H1 (cell line): ENCODE measurements at regions not wholly inside any gene's neighbourhood (a gene's known extent, or its start where the extent isn't known, plus 50 kb on each side); places are given as distances from the start of the nearest gene placed in this dataset.

Experiments
- CTCF ChIA-PET: fragments of 300-600 bp; sonication (Branson Sonifier 250); formaldehyde crosslinking; loops from one replicate; lab custom pipeline; 2021; ENCODE audit not compliant: partially characterized antibody; lab: Charles Lee
- POLR2A ChIA-PET: fragments of 300-600 bp; sonication (Branson Sonifier 250); formaldehyde crosslinking; loops from one replicate; lab custom pipeline; 2021; ENCODE audit warnings: inconsistent platforms; ENCODE audit not compliant: partially characterized antibody; lab: Charles Lee
- DNase-seq, 2 experiments: peaks; one replicate each; pipeline versions ENCODE4 v3.0.0 to v3.0.0-alpha.2; 2010 to 2022; ENCODE audit warnings: low spot score in 2 of 2, low read depth in 1 of 2, mixed read lengths in 1 of 2
- FAIRE-seq: peaks from 2 replicates; lab custom pipeline; 2011; peaks lifted over from hg19 to GRCh38; lab: Jason Lieb, UNC
- H2AFZ ChIP-seq: 2 replicates; pipeline ENCODE4 v1.8.1; 2012; ENCODE audit warnings: low read length, inconsistent platforms
- H2AK5ac ChIP-seq: 2 replicates; pipeline ENCODE4 v1.6.1; 2013; ENCODE audit warnings: low read depth, low read length
- H2BK120ac ChIP-seq: replicated peaks from 2 replicates; pipeline ENCODE3; 2013; ENCODE audit warnings: low read depth, low read length, inconsistent platforms
- H2BK12ac ChIP-seq: 2 replicates; pipeline ENCODE4 v1.6.1; 2013; ENCODE audit warnings: low read depth, low read length
- H2BK15ac ChIP-seq: 2 replicates; pipeline ENCODE4 v1.6.1; 2013; ENCODE audit warnings: low read length
- H2BK20ac ChIP-seq: 2 replicates; pipeline ENCODE4 v1.6.1; 2013; ENCODE audit warnings: low read length
- H2BK5ac ChIP-seq: 2 replicates; pipeline ENCODE4 v1.6.1; 2013; ENCODE audit warnings: low read depth, low read length
- H3K14ac ChIP-seq: 2 replicates; pipeline ENCODE4 v1.6.1; 2013; ENCODE audit warnings: inconsistent platforms; ENCODE audit not compliant: insufficient read length
- H3K18ac ChIP-seq: 2 replicates; pipeline ENCODE4 v1.6.1; 2013; ENCODE audit warnings: low read length; ENCODE audit errors: extremely low read depth
- H3K23ac ChIP-seq: 2 replicates; pipeline ENCODE4 v1.6.1; 2013; ENCODE audit warnings: inconsistent platforms; ENCODE audit not compliant: insufficient read length
- H3K23me2 ChIP-seq: 2 replicates; pipeline ENCODE4 v1.6.1; 2013; ENCODE audit warnings: low read depth, low read length
- H3K27ac ChIP-seq: 2 replicates; pipeline ENCODE4 v1.6.1; 2011; ENCODE audit warnings: low read depth, low read length, inconsistent platforms
- H3K27me3 ChIP-seq, 4 experiments: replicated peaks in 1 of 4; 1 replicate in 1 of 4; 2 replicates in 3 of 4; pipeline versions ENCODE4 v1.6.1 to v1.8.1; 2011 to 2013; ENCODE audit warnings: low read length in 3 of 4, mild to moderate bottlenecking in 3 of 4, inconsistent platforms in 2 of 4, mixed read lengths in 2 of 4, moderate library complexity in 1 of 4; ENCODE audit not compliant: control insufficient read depth in 3 of 4, insufficient read depth in 3 of 4; ENCODE audit errors: extremely low read depth in 1 of 4
- H3K36me3 ChIP-seq, 4 experiments: 2 replicates each; pipeline versions ENCODE4 v1.6.1 to v1.8.1; 2011 to 2013; ENCODE audit warnings: mild to moderate bottlenecking in 4 of 4, low read length in 3 of 4, moderate library complexity in 2 of 4, control low read depth in 1 of 4, inconsistent platforms in 1 of 4; ENCODE audit not compliant: insufficient read depth in 4 of 4, control insufficient read depth in 2 of 4
- H3K4ac ChIP-seq: replicated peaks from 2 replicates; pipeline ENCODE3; 2013; ENCODE audit warnings: low read length, low read depth, mixed read lengths, inconsistent platforms; ENCODE audit not compliant: insufficient read length
- H3K4me1 ChIP-seq, 4 experiments: replicated peaks in 1 of 4; 1 replicate in 1 of 4; 2 replicates in 3 of 4; pipeline versions ENCODE4 v1.6.1 to v1.8.1; 2011 to 2013; ENCODE audit warnings: low read length in 3 of 4, inconsistent platforms in 2 of 4, mixed read lengths in 1 of 4; ENCODE audit not compliant: insufficient read depth in 4 of 4, control insufficient read depth in 3 of 4
- H3K4me2 ChIP-seq, 2 experiments: 2 replicates each; pipeline versions ENCODE4 v1.6.1 to v1.8.1; 2011 to 2013; ENCODE audit warnings: low read depth in 2 of 2, low read length in 2 of 2, control low read depth in 1 of 2, inconsistent platforms in 1 of 2, mild to moderate bottlenecking in 1 of 2; ENCODE audit not compliant: insufficient read depth in 1 of 2
- H3K4me3 ChIP-seq, 4 experiments: fragments of 200-600, 300-600 bp in 1 of 4; sonication (generic), shearing (Covaris generic), sonication (Bioruptor Twin) in 1 of 4; 2 replicates each; pipeline versions ENCODE4 v1.5.1 to v1.8.1; 2011 to 2016; ENCODE audit warnings: low read length in 4 of 4, low read depth in 3 of 4, control low read depth in 2 of 4, inconsistent platforms in 2 of 4, mild to moderate bottlenecking in 2 of 4, mixed read lengths in 1 of 4, moderate library complexity in 1 of 4; ENCODE audit not compliant: insufficient read depth in 2 of 4; ENCODE audit errors: extremely low read depth in 1 of 4
- H3K56ac ChIP-seq: replicated peaks from 2 replicates; pipeline ENCODE3; 2013; ENCODE audit warnings: low read depth, mild to moderate bottlenecking, mixed read lengths, low read length, inconsistent platforms; ENCODE audit not compliant: insufficient read length
- H3K79me1 ChIP-seq: 2 replicates; pipeline ENCODE4 v1.6.1; 2013; ENCODE audit warnings: low read depth, low read length, control low read depth
- H3K79me2 ChIP-seq, 2 experiments: 2 replicates each; pipeline versions ENCODE4 v1.6.1 to v1.8.1; 2012 to 2013; ENCODE audit warnings: low read length in 2 of 2, mild to moderate bottlenecking in 2 of 2, inconsistent platforms in 1 of 2; ENCODE audit not compliant: insufficient read depth in 2 of 2, control insufficient read depth in 1 of 2
- H3K9ac ChIP-seq, 4 experiments: replicated peaks in 1 of 4; 1 replicate in 1 of 4; 2 replicates in 3 of 4; pipeline versions ENCODE4 v1.6.1 to v1.8.1; 2011 to 2013; ENCODE audit warnings: low read depth in 3 of 4, low read length in 3 of 4, control low read depth in 2 of 4, mild to moderate bottlenecking in 2 of 4, moderate library complexity in 2 of 4, inconsistent platforms in 1 of 4; ENCODE audit errors: extremely low read depth in 1 of 4
- H3K9me3 ChIP-seq, 2 experiments: 2 replicates each; pipeline versions ENCODE4 v1.6.1 to v1.8.1; 2012 to 2013; ENCODE audit warnings: mild to moderate bottlenecking in 2 of 2, moderate library complexity in 2 of 2, control low read depth in 1 of 2, inconsistent platforms in 1 of 2, low read depth in 1 of 2, low read length in 1 of 2, mixed read lengths in 1 of 2; ENCODE audit not compliant: insufficient read depth in 2 of 2
- H4K20me1 ChIP-seq, 2 experiments: replicated peaks in 1 of 2; 2 replicates each; pipeline versions ENCODE3 to v1.8.1; 2011 to 2013; ENCODE audit warnings: inconsistent platforms in 2 of 2, low read length in 2 of 2, mild to moderate bottlenecking in 1 of 2; ENCODE audit not compliant: insufficient read depth in 2 of 2, control insufficient read depth in 1 of 2
- H4K5ac ChIP-seq: 2 replicates; pipeline ENCODE4 v1.6.1; 2013; ENCODE audit warnings: low read length, low read depth, mixed read lengths, inconsistent platforms; ENCODE audit not compliant: insufficient read length
- H4K8ac ChIP-seq: 2 replicates; pipeline ENCODE4 v1.8.0; 2013; ENCODE audit warnings: mild to moderate bottlenecking, moderate library complexity, low read length, inconsistent platforms; ENCODE audit not compliant: insufficient read depth; ENCODE audit errors: extremely low read depth
- H4K91ac ChIP-seq: replicated peaks from 2 replicates; pipeline ENCODE3; 2013; ENCODE audit warnings: low read length, mixed read lengths, inconsistent platforms; ENCODE audit not compliant: insufficient read length
- BCL11A ChIP-seq, 2 experiments: IDR thresholded peaks; one replicate each; pipeline ENCODE4 v1.6.1; 2011; ENCODE audit warnings: low read depth in 2 of 2, low read length in 2 of 2, mild to moderate bottlenecking in 2 of 2
- BRCA1 ChIP-seq: IDR thresholded peaks from 2 replicates; pipeline ENCODE4 v1.6.1; 2012; ENCODE audit warnings: low read depth, low read length, improper control_type of control experiment
- KDM5A ChIP-seq: fragments of 200-600 bp; IDR thresholded peaks from 2 replicates; pipeline ENCODE4 v1.7.1; 2012; ENCODE audit warnings: mild to moderate bottlenecking, low read length, inconsistent platforms, mixed read lengths
- MAX ChIP-seq: IDR thresholded peaks from 2 replicates; pipeline ENCODE4 v1.6.1; 2012; ENCODE audit warnings: inconsistent platforms
- POLR2AphosphoS5 ChIP-seq: IDR thresholded peaks from 2 replicates; pipeline ENCODE4 v1.6.1; 2011; ENCODE audit warnings: low read depth, low read length
- SP2 ChIP-seq: IDR thresholded peaks from 2 replicates; pipeline ENCODE4 v1.6.1; 2012; ENCODE audit warnings: mild to moderate bottlenecking, low read length, inconsistent platforms
- TEAD4 ChIP-seq: IDR thresholded peaks from 2 replicates; pipeline ENCODE4 v1.6.1; 2012; ENCODE audit warnings: low read depth, low read length, inconsistent platforms, mixed read lengths
- WGBS, 2 experiments: shearing (Covaris generic) in 1 of 2; methylation state at CpG; one replicate each; pipeline versions ENCODE4 v1.1.6 to v1.1.7; 2013 to 2015; ENCODE audit warnings: low lambda C conversion rate in 2 of 2, mixed read lengths in 2 of 2, inconsistent platforms in 1 of 2, low coverage in 1 of 2, missing lambda C conversion rate in 1 of 2; ENCODE audit not compliant: insufficient replicate concordance in 2 of 2, insufficient coverage in 1 of 2, insufficient read length in 1 of 2; ENCODE audit errors: extremely low coverage in 1 of 2, missing lambda C conversion rate in 1 of 2; 5-methylcytosine and 5-hydroxymethylcytosine counted together

- Histone ChIP-seq H3K18ac (no peak overlapping the region), H2AFZ (no peak overlapping the region), H3K56ac (no peak overlapping the region), H2BK5ac (no peak overlapping the region), H3K27me3 (no peaks in the 10 kb centered on the region), H3K27ac (no peak overlapping the region), H3K36me3 (no peaks in the 10 kb centered on the region), H3K14ac (no peak overlapping the region), H3K4me1 (peaks cover 0 to 2% (median 0%) of the 10 kb centered on the region in 4 experiments; a peak in 1 of 7 replicates), H2BK12ac (no peak overlapping the region), H2AK5ac (no peak overlapping the region), H4K20me1 (no peaks in the 10 kb centered on the region), H3K4me3 (no peak overlapping the region), H4K8ac (no peak overlapping the region), H4K91ac (no peak overlapping the region), H2BK20ac (no peak overlapping the region), H3K79me2 (no peaks in the 10 kb centered on the region), H3K9me3 (no peaks in the 10 kb centered on the region), H3K9ac (no peak overlapping the region), H3K23ac (no peak overlapping the region), H4K5ac (no peak overlapping the region), H3K4ac (no peak overlapping the region), H2BK120ac (no peak overlapping the region), H3K79me1 (no peaks in the 10 kb centered on the region), H3K4me2 (no peak overlapping the region), H3K23me2 (no peaks in the 10 kb centered on the region), H2BK15ac (no peak overlapping the region)
- POLR2A ChIA-PET = no interaction called here
- 86% methylated on average over 1 of the region's 1 CpG; no CpG with 5 or more reads in 1 of the 2 experiments for WGBS, 2 experiments
- TF ChIP-seq BCL11A (IDR thresholded peaks at IDR 0.05; ENCODE audit: low read depth in 2 of 2, low read length in 2 of 2) (no peak), KDM5A (no peak), SP2 (no peak), TEAD4 (no peak), BRCA1 (no peak), POLR2AphosphoS5 (no peak), MAX (no peak)
- FAIRE-seq = no peak
- no peak for DNase-seq
- CTCF ChIA-PET = no interaction called here
Observed at GRCh38 chr1:73820843-73821242, 377.1 kb downstream of the LRRIQ3 start.
